SK-N-MC (cell line): ENCODE measurements at regions not wholly inside any gene's neighbourhood (a gene's known extent, or its start where the extent isn't known, plus 50 kb on each side); places are given as distances from the start of the nearest gene placed in this dataset.

Source experiments
- DNase-seq: peaks from one replicate; pipeline ENCODE4 v3.0.0-alpha.2; 2011; ENCODE audit warnings: low read depth, low spot score
- H3K27ac ChIP-seq: fragments of 200-600 bp; sonication (generic); 2 replicates; pipeline ENCODE4 v1.5.1; 2016; ENCODE audit warnings: mixed run types
- H3K36me3 ChIP-seq: fragments of 200-600 bp; sonication (generic); 2 replicates; pipeline ENCODE4 v1.6.1; 2017; ENCODE audit warnings: antibody characterized with exemption, low read length, mixed read lengths; ENCODE audit not compliant: insufficient read depth
- H3K4me3 ChIP-seq: fragments of 200-600 bp; sonication (generic); 2 replicates; pipeline ENCODE4 v1.5.1; 2016
- H3K9ac ChIP-seq: fragments of 200-600 bp; sonication (generic); 2 replicates; pipeline ENCODE4 v1.8.0; 2017; ENCODE audit warnings: mixed run types, mixed read lengths; ENCODE audit not compliant: insufficient read length
- H3K9me3 ChIP-seq: fragments of 200-600 bp; sonication (generic); 2 replicates; pipeline ENCODE4 v1.6.1; 2017; ENCODE audit warnings: low read depth, mild to moderate bottlenecking, antibody characterized with exemption, low read length, moderate library complexity, mixed read lengths
- EZH2 ChIP-seq: fragments of 200-600 bp; sonication (generic); IDR thresholded peaks from one replicate; pipeline ENCODE4 v1.6.1; 2017; ENCODE audit warnings: antibody characterized with exemption
- FOXP2 ChIP-seq: optimal IDR thresholded peaks from 2 replicates; pipeline ENCODE3; 2011; ENCODE audit warnings: mild to moderate bottlenecking, moderate library complexity; ENCODE audit not compliant: insufficient read depth; ENCODE audit errors: extremely low read length, control extremely low read depth
- POLR2AphosphoS5 ChIP-seq: IDR thresholded peaks from 2 replicates; pipeline ENCODE4 v1.6.1; 2012; ENCODE audit warnings: mild to moderate bottlenecking, low read depth, low read length, borderline replicate concordance

GRCh38 chr6:95478941-95479340, 98.4 kb upstream of the MANEA start:
- no peak overlapping the region for H3K9ac ChIP-seq
- no peak for DNase-seq
- no peak overlapping the region for H3K4me3 ChIP-seq
- H3K9me3 ChIP-seq = no peaks in the 10 kb centered on the region
- TF ChIP-seq EZH2 (no peak), POLR2AphosphoS5 (no peak), FOXP2 (no peak)
- H3K36me3 ChIP-seq = no peaks in the 10 kb centered on the region
- H3K27ac ChIP-seq = no peak overlapping the region

- no peak overlapping the region for H3K27ac ChIP-seq
- TF ChIP-seq FOXP2 (no peak), POLR2AphosphoS5 (no peak), EZH2 (no peak)
These were observed 89.5 kb upstream of the MANEA start for GRCh38 chr6:95487817-95488216.

GRCh38 chr6:95489185-95489863, 88.0 kb upstream of the MANEA start:
- Histone ChIP-seq H3K9me3 (no peaks in the 10 kb centered on the region), H3K9ac (no peak overlapping the region), H3K36me3 (no peaks in the 10 kb centered on the region), H3K4me3 (no peak overlapping the region), H3K27ac (no peak overlapping the region)
- no peak for DNase-seq
- TF ChIP-seq FOXP2 (no peak), EZH2 (no peak), POLR2AphosphoS5 (no peak)

More at GRCh38 chr6:95487817-95488216, 89.5 kb upstream of the MANEA start:
- Histone ChIP-seq H3K36me3 (no peaks in the 10 kb centered on the region), H3K9me3 (no peaks in the 10 kb centered on the region), H3K9ac (no peak overlapping the region), H3K4me3 (no peak overlapping the region)
- DNase-seq = no peak

GRCh38 chr6:95496769-95497426, 80.4 kb upstream of the MANEA start:
- Histone ChIP-seq H3K9ac (no peak overlapping the region), H3K4me3 (no peak overlapping the region), H3K36me3 (no peaks in the 10 kb centered on the region), H3K27ac (no peak overlapping the region), H3K9me3 (no peaks in the 10 kb centered on the region)
- DNase-seq = no peak
- TF ChIP-seq FOXP2 = no peak
- TF ChIP-seq EZH2 = no peak
- TF ChIP-seq POLR2AphosphoS5 = no peak

- DNase-seq = no peak
- H3K9ac ChIP-seq = no peak overlapping the region
- TF ChIP-seq EZH2 (no peak), FOXP2 (no peak), POLR2AphosphoS5 (no peak)
- no peak overlapping the region for H3K27ac ChIP-seq
- peaks cover 8% of the 10 kb centered on the region; the same call in 1 of the 2 replicates for H3K9me3 ChIP-seq
- no peaks in the 10 kb centered on the region for H3K36me3 ChIP-seq
- H3K4me3 ChIP-seq = no peak overlapping the region
These were observed 76.1 kb upstream of the MANEA start for GRCh38 chr6:95501032-95501904.

- no peaks in the 10 kb centered on the region for H3K36me3 ChIP-seq
- TF ChIP-seq POLR2AphosphoS5 = no peak
- TF ChIP-seq FOXP2 = no peak
- no peak for TF ChIP-seq EZH2
- H3K27ac ChIP-seq = no peak overlapping the region
- DNase-seq = no peak
- H3K4me3 ChIP-seq = no peak overlapping the region
- peaks cover 8% of the 10 kb centered on the region; the same call in 1 of the 2 replicates for H3K9me3 ChIP-seq
- H3K9ac ChIP-seq = no peak overlapping the region
These were observed 73.8 kb upstream of the MANEA start for GRCh38 chr6:95503568-95503967.

- DNase-seq = peak; percentile 89
- TF ChIP-seq EZH2 (no peak), POLR2AphosphoS5 (peak; percentile 44; the same call in 1 of the 2 replicates), FOXP2 (no peak)
- Histone ChIP-seq H3K4me3 (peak overlapping the region; percentile 59), H3K36me3 (no peaks in the 10 kb centered on the region), H3K27ac (peak overlapping the region; percentile 69), H3K9me3 (no peaks in the 10 kb centered on the region), H3K9ac (no peak overlapping the region)
These were observed 65.9 kb upstream of the MANEA start for GRCh38 chr6:95511404-95511803.

- TF ChIP-seq EZH2 (no peak), FOXP2 (no peak), POLR2AphosphoS5 (no peak)
These were observed 61.4 kb upstream of the MANEA start for GRCh38 chr6:95515975-95516374.

More at GRCh38 chr6:95515975-95516374, 61.4 kb upstream of the MANEA start:
- H3K27ac ChIP-seq = no peak overlapping the region
- no peak overlapping the region for H3K4me3 ChIP-seq
- H3K9ac ChIP-seq = no peak overlapping the region
- DNase-seq = no peak
- H3K36me3 ChIP-seq = no peaks in the 10 kb centered on the region
- no peaks in the 10 kb centered on the region for H3K9me3 ChIP-seq
